HG02981 (cell line): ENCODE measurements at regions not wholly inside any gene's neighbourhood (a gene's known extent, or its start where the extent isn't known, plus 50 kb on each side); places are given as distances from the start of the nearest gene placed in this dataset.

Experiments
- ATAC-seq: cut with Tn5 transposase; IDR thresholded peaks from one replicate; pipeline ENCODE4 v1.9.1; 2021; ENCODE audit warnings: mild to moderate bottlenecking, moderate library complexity; ENCODE audit not compliant: unreplicated experiment

DNA sequence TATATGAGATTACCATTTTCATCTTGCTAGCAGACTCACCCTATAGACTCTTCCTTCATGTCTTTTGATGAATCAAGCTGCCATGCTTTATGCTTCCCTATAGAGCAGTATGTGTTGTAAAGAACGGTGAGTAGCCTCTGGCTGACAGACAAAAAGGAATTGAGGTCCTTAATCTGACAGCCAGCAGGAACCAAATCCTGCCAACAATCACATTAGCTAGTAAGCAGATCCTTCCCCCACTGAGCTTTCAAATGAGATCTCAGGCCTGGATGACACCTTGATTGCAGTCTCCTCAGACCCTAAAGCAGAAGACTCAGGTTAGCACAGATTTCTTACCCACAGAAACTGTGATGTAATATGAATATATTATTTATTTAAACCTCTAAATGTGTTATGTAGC is 577.0 kb downstream of the CDH11 start:
- no peak for ATAC-seq

GRCh38 chr16:64543441-64543840 is 578.4 kb downstream of the CDH11 start:
- no peak for ATAC-seq

GRCh38 chr16:64543031-64543430 is 578.8 kb downstream of the CDH11 start:
- ATAC-seq = no peak

- ATAC-seq = no peak
Measured at GRCh38 chr16:64542152-64542551, 579.7 kb downstream of the CDH11 start.

GRCh38 chr16:64541621-64542020 is 580.2 kb downstream of the CDH11 start:
- ATAC-seq = no peak

DNA sequence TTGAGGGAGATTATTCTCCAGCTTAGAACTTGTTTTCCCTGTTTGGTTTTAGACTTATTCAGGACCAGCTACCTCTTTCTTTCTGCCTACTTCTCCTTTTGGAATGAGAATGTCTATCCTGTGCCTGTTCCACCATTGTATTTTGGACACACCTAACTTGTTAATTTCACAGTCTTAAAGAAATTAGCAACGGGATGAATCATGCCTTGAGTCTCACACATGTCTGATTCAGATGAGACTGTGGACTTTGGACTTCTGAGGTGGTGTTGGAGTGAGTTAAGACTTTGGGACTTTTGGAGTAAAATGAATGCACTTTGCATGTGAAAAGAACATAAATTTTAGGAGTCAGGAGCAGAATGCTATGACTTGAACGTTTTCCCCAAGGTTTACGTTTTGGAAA is 581.4 kb downstream of the CDH11 start:
- ATAC-seq = no peak

- ATAC-seq = no peak
Measured at GRCh38 chr16:64539811-64540371, 582.0 kb downstream of the CDH11 start.

- no peak for ATAC-seq
Measured at GRCh38 chr16:64534180-64534780, 587.6 kb downstream of the CDH11 start.

- ATAC-seq = no peak
Measured at GRCh38 chr16:64532691-64533090, 589.2 kb downstream of the CDH11 start.

GRCh38 chr16:64532117-64532516 is 589.7 kb downstream of the CDH11 start:
- ATAC-seq = no peak

DNA sequence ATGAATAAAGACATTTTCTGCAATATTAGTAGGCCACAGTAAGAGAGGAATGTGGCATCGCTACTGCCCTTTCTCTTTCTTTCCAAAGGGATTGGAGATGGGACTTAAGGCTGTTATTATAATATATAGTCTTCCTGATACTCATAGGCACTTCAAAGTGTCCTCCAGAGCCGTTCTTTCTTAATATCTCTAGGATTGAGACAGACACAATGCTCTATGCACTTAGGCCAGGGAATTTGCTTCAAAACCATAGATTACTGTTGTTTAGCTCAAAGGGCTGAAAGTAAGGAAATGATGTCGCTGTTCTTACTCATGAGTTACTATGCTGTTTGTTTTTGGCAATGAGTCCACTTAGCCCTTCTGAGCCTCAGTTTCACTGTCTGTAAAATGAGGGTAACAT is 590.5 kb downstream of the CDH11 start:
- no peak for ATAC-seq

DNA sequence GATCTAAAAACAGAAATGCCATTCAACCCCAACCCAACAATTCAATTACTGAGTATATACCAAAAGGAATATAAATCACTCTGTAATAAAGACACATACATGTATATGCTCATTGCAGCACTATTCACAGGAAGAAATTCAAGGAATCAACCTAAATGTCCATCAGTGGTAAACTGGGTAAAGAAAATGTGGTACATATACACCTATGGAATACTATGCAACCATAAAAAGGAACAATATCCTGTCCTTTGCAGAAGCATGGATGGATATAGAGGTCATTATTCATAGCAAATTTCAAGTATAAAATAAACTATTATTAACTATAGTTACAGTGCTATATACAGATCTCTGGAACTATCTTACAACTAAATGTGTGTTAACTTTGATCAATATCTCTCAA is 599.3 kb downstream of the CDH11 start:
- no peak for ATAC-seq

GRCh38 chr16:64513871-64514270 is 608.0 kb downstream of the CDH11 start:
- ATAC-seq = no peak

- no peak for ATAC-seq
Measured at GRCh38 chr16:64507240-64508024, 614.4 kb downstream of the CDH11 start.

GRCh38 chr16:64499211-64499610 is 622.7 kb downstream of the CDH11 start:
- ATAC-seq = no peak

GRCh38 chr16:64498363-64498762 is 623.5 kb downstream of the CDH11 start:
- no peak for ATAC-seq

DNA sequence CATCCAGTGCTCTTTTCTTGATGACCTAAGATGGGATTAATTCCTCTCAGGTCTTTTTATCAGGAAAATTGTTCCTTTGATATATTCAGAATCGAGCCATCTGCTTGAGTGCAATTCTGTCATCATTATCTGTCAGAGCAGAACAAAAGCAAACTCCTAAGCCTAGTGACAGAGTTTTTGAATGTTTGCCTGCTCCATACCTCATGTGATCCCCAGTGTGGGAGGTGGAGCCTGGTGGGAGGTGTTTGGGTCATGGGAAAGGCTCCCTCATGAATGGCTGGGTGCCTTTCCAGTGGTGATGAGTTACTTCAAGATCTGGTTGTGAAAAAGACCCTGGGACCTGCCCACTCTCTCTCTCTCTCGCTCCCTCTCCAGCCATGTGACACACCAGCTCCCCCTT is 628.2 kb downstream of the CDH11 start:
- ATAC-seq = no peak

DNA sequence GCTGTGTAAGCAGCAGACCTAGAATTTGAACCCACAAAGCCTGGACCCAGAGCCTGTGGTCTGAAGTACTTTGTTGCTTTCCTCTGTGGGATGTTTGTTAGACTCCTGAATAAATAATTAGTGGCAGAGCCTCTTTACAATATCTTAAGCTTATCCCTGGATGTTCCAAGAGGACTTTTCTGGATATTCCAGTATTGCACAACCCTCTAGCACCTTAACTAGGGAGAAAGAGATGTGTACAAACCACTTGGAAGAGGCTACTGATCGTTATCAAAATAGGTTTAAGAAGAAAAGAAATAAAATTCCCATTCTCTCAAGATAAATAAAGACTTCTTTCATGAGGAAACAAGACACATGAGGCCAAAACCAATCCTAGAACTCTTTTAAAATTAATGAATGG is 632.4 kb downstream of the CDH11 start:
- ATAC-seq = no peak

- no peak for ATAC-seq
Measured at GRCh38 chr16:64486561-64486960, 635.3 kb downstream of the CDH11 start.

DNA sequence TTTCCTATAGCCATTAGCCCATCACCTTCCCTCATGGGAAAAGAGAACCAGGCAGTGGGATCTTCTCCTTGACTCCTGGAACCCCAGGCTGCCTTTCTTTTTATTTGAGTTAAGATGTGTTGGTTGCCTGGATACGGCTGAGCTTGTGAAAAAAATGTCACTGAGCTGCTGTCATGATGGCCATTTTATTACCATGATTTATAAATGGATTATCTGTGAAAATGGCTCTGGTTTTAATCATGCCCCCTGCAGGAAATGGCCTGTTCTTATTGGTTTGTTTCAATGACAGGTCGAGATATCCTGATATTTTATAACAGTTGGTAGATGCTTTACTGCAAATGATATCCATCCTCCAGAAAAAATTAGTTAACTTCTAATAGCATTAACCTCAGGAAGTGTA is 640.4 kb downstream of the CDH11 start:
- no peak for ATAC-seq

DNA sequence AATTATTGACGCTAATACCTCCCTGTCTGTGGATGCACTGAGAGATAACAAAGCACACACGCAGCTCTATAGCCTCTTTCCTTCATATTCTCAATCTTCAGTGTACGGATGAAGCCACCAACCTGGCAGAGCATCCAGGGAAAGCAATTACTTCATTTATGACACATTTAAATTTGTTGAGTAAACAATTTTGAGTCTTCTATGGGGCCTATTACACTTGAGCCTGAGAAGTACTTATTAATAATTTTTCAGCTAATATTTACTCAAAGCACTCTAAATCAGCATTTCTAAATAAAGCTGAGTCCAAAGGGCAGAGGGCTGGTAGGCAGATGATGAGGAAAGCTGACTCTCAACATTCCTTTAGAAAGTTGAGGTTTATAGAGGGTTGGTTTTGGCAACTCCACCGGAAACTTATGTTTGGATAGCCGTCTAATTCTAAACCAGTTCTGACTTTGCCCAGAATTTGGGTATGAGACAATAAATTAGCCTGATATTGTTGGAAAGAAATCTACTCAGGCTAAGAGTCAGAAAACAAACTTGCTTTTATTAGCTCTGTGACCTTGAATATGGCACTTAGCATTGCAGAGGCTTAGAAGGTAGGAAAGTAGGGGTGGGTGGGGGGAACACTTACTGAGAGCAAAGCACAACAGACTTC is 643.5 kb downstream of the CDH11 start:
- no peak for ATAC-seq
